ENCODE measurements at regions not wholly inside any gene's neighbourhood (a gene's known extent, or its start where the extent isn't known, plus 50 kb on each side); places are given as distances from the start of the nearest gene placed in this dataset.
"Not testable (repeated sequence)": the region's sequence is repeated elsewhere in the genome, so short reads cannot be mapped to it uniquely, and the experiment has no call there.

DNA sequence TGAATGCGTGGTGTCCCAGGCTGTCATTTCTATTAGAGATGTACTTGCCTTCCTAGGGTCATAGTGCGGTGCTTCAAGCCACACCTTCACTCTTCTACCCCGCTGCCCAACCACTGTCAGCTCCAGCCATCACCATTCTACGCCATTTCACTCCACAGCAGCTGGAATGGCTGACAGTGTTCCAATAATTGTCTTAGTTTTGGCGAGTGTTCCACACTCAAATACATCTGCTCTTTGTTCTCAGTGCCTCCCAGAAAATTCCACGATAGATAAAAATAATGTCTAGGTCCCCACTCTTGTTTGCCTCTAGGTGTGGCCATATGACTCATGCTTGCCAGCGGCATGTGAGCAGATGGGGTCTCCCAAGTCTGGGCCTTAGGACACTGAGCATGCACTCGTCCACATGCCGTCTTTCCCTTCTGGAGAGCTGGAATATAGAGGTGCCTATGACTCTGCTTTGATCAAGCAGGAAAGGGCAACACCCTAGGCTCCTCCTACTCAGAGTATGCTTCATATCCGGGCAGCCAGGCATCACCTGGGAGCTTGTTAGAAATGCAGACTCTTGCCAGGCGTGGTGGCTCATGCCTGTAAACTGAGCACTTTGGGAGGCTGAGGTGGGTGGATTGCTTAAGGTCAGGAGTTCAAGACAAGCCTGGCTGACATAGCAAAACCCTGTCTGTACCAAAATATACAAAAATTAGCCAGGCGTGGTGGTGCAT is 163.0 kb downstream of the BRMS1L start:
- DNase-seq (ENCODE audit: low spot score) = no peak

- DNase-seq (ENCODE audit: low spot score) = no peak
These were observed 162.4 kb downstream of the BRMS1L start for GRCh38 chr14:35988550-35988949.

GRCh38 chr14:35987731-35988130 is 161.6 kb downstream of the BRMS1L start:
- DNase-seq (ENCODE audit: low spot score) = no peak

DNA sequence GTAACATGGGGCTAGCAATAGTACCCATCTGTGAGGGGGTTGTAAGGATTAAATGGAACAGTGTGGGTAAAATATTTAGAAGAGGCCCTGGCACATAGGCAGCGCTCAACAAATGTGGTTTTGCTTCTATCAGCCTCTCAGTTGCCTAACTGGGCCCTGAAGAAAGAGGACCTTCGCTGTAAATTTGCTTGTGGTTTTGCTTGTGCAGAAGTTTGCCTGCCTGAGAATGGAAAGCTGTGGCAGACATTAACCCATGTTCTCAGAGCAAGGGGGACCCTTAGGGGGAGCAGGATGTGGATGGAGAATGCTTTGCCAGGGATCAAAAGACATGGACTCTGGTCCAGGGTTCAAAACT is 160.1 kb downstream of the BRMS1L start:
- DNase-seq (ENCODE audit: low spot score) = no peak

DNA sequence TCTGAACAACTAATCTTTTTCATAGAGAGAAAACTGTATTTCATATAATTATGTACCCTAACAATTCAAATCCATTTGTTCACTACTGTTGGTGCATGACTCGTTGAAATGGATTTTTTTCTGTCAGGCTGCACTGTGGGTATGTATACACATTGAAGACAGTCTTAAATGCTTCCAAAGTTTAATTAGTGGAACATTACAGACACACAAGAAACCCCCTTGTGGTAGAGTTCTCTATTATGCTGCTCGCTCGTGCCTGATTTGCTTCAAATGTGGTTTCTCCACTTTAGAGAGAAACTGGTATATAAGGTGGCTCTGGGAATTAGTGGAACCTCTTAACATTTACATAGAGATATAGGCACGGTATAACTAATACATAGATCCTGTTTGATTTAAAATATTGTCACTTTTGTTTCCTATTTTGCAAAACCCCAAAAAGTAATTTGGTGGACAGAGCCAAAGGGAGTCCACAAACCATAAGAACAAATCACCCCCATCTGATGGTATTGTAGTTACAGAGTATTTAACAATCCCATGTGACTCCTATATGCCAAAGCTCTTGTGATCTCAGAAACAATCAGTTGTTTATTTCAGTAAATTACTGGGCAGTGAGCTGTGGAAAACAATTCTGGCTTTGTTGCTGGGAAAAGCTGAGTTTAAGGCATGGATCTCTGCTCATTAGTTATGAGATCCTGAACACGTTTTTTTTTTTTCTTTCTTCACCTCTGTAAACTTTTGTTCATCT is 159.5 kb downstream of the BRMS1L start:
- DNase-seq (ENCODE audit: low spot score) = no peak

GRCh38 chr14:35979531-35979930 is 153.4 kb downstream of the BRMS1L start:
- no peak for DNase-seq (ENCODE audit: low spot score)

GRCh38 chr14:35978561-35978960 is 152.4 kb downstream of the BRMS1L start:
- no peak for DNase-seq (ENCODE audit: low spot score)

GRCh38 chr14:35975814-35976213 is 149.7 kb downstream of the BRMS1L start:
- DNase-seq (ENCODE audit: low spot score) = no peak

DNA sequence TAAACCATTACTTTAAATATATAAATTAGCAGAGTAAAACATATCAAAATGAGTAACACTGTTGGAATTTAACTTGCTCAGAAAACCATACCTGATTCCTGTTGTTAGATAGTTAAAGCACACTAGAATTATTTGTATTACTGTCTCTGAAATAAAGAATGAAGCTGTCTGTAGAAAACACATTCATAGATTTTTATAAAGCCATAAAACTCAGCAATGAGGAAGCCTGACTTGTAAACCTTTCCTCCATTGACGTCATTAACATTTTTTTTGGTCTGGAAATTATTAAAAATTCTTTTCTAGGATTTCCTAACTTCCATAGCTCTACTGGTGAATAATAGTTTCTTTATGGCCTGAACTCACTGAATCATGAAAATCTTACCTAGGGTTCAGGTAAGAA is 147.6 kb downstream of the BRMS1L start:
- DNase-seq (ENCODE audit: low spot score) = no peak

- no peak for DNase-seq (ENCODE audit: low spot score)
These were observed 146.0 kb downstream of the BRMS1L start for GRCh38 chr14:35971965-35972630.

- DNase-seq (ENCODE audit: low spot score) = no peak
These were observed 143.2 kb downstream of the BRMS1L start for GRCh38 chr14:35969310-35969709.

DNA sequence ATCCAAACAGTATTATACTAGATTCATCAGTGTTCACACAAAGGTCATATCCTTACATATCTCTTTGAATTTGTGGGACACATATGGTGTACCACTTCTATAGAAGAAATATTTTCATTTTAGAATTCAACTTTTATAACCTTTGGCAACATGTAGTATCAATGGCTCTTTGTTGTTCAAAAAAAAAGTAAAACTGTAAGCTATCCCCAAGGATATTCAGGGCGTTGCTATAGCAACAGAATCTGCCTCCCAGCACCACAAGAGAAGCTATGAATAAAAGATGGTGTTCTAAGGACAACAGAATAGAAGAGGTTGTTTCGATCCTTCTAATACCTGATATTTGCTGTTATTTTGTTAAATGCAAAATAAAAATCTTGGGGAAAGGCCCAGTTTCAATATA is 139.3 kb downstream of the BRMS1L start:
- DNase-seq (ENCODE audit: low spot score) = no peak

DNA sequence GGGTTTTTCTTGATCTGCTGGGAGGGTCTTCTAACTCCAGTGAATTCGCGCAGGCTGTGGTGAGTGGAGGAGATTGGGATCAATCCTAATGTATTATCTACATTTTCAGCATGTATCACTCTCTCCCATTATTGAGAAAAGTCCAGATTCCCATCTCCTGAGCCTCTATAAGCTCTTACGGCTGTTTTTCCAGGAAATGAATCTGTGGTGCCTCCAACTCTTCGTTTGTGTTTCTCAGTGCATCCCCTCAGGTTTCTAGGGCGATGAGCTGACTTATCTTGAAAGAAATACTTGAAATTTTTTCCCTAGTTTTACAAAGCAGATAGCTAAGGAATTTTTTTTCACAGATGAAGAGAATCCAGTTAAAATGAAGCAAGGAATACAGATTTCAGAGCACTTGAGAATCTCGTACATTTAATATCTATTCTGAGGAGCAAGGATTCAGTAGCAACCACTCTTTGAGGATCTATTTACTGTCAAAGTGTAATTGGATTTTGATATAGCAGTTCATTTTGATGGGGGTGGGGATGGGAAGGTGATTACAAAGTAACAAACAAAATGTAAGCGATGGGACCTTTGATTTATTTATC is 138.7 kb downstream of the BRMS1L start:
- DNase-seq (ENCODE audit: low spot score) = no peak

DNA sequence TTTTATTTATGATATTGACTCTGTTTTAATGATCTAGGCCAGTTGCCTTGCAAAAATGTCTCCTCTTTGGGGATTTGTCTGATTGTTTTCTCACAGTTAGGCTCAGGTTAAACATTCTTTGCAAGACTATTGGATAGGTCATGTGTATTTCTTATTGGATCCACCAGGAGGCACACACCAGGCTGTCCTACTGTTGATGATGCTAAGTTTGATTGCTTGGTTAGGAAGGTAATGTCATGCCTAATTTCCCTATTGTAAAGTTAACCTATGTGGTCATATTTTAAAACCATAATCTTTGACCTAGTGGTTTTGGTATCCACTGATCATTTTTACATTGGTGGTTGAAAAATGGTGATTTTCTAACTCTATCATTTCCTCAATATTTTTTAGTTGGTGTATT is 137.1 kb downstream of the BRMS1L start:
- no peak for DNase-seq (ENCODE audit: low spot score)

DNA sequence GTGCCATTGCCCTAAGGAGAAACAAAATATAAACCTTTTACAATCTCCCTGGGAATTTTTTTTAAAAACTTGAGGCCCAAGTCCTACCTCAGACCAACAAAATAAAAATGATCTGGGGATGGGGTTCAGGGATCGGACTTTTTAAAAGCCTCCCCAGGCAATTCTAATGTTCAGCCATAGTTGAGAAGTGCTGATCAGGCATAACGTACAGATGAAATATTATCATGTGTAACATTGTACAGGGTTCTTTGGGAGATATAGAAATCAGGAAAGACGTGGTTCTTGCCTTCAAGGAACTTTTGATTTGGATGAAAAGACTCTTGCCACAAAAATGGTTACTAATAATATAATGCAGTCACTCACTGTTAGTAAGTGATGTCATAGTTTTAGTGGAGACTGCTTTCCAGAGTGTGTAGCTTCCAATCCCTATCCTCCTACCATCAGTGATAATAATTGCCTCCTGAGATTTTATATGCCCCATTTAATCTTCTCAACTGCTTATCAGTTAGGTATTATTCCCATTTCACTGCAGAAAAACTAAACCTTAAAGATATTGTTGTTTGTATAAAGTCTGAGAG is 135.6 kb downstream of the BRMS1L start:
- DNase-seq (ENCODE audit: low spot score) = no peak

- DNase-seq (ENCODE audit: low spot score) = no peak
These were observed 133.7 kb downstream of the BRMS1L start for GRCh38 chr14:35959835-35960234.

DNA sequence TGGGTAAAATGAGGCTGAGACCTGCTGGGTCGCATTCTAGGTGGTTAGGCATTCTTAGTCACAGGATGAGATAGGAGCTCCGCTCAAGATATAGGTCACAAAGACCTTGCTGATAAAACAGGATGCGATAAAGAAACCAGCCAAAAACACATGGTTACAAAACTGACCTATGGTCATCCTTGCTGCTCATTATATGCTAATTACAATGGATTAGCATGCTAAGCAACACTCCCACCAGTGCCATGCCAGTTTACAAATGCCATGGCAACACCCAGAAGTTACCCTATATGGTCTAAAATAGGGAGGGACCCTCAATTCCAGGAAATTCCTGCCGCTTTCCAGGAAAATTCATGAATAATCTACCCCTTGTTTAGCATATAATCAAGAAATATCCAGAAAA is 132.4 kb downstream of the BRMS1L start:
- DNase-seq (ENCODE audit: low spot score) = no peak

GRCh38 chr14:35956376-35957085 is 130.4 kb downstream of the BRMS1L start:
- DNase-seq (ENCODE audit: low spot score) = no peak

DNA sequence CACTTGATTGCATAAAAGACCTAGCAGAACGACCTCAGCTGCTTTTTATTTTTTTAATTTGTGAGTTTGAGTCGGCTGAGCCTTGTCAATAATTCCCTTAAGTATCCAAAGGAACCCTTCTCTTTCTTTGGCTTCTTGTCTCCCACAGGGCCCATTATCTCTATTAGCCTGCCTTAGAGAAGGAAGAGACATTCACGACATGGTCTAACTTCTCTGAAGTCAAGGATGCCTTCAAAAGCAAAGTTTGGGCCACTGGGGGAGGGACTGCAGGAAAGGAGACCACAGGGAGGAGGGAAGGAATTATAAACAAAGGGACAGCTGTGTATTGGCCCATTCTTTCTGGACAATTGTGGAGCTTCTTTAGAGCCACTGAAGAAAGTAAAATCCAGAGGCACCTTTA is 126.4 kb downstream of the BRMS1L start:
- no peak for DNase-seq (ENCODE audit: low spot score)

GRCh38 chr14:35949920-35950513 is 123.9 kb downstream of the BRMS1L start:
- DNase-seq (ENCODE audit: low spot score) = no peak

GRCh38 chr14:35947983-35948382 is 121.8 kb downstream of the BRMS1L start:
- not testable (repeated sequence) for DNase-seq (ENCODE audit: low spot score)

Data from mucosa of gallbladder (tissue), 1 donor.